ENCODE measurements at regions not wholly inside any gene's neighbourhood (a gene's known extent, or its start where the extent isn't known, plus 50 kb on each side); places are given as distances from the start of the nearest gene placed in this dataset.

DNA sequence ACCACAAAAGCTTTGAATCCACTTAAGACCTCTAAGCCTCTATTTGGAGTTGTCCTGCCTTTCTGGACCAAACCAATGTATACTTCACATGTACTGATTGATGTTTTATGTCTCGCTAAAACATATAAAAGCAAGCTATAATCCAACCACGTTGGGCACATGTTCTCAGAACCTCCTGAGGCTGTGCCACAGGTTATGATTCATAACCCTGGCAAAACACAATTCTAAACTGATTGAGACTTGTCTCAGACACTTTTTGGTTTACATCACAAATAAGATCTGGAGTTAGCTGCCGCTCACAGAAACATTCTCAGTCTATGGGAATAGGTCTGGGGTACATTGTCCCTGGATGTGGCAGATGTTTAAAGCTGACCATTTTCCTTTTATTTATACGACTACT is 53.4 kb upstream of the EPHA6 start:
- TF ChIP-seq, protein P1, sequence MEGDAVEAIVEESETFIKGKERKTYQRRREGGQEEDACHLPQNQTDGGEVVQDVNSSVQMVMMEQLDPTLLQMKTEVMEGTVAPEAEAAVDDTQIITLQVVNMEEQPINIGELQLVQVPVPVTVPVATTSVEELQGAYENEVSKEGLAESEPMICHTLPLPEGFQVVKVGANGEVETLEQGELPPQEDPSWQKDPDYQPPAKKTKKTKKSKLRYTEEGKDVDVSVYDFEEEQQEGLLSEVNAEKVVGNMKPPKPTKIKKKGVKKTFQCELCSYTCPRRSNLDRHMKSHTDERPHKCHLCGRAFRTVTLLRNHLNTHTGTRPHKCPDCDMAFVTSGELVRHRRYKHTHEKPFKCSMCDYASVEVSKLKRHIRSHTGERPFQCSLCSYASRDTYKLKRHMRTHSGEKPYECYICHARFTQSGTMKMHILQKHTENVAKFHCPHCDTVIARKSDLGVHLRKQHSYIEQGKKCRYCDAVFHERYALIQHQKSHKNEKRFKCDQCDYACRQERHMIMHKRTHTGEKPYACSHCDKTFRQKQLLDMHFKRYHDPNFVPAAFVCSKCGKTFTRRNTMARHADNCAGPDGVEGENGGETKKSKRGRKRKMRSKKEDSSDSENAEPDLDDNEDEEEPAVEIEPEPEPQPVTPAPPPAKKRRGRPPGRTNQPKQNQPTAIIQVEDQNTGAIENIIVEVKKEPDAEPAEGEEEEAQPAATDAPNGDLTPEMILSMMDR (IDR thresholded peaks at IDR 0.05; ENCODE audit: insufficient read depth, low read depth, low read length), result no peak
- TF ChIP-seq EZH2 (IDR thresholded peaks at IDR 0.05; ENCODE audit: insufficient read depth, low read length), result no peak

Data from astrocyte (in vitro differentiated cells and primary cell).